ENCODE measurements at regions not wholly inside any gene's neighbourhood (a gene's known extent, or its start where the extent isn't known, plus 50 kb on each side); places are given as distances from the start of the nearest gene placed in this dataset.

- TF ChIP-seq POLR2A (IDR thresholded peaks at IDR 0.05): no peak
- TF ChIP-seq, protein P1, sequence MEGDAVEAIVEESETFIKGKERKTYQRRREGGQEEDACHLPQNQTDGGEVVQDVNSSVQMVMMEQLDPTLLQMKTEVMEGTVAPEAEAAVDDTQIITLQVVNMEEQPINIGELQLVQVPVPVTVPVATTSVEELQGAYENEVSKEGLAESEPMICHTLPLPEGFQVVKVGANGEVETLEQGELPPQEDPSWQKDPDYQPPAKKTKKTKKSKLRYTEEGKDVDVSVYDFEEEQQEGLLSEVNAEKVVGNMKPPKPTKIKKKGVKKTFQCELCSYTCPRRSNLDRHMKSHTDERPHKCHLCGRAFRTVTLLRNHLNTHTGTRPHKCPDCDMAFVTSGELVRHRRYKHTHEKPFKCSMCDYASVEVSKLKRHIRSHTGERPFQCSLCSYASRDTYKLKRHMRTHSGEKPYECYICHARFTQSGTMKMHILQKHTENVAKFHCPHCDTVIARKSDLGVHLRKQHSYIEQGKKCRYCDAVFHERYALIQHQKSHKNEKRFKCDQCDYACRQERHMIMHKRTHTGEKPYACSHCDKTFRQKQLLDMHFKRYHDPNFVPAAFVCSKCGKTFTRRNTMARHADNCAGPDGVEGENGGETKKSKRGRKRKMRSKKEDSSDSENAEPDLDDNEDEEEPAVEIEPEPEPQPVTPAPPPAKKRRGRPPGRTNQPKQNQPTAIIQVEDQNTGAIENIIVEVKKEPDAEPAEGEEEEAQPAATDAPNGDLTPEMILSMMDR (IDR thresholded peaks at IDR 0.05): no peak
Observed at GRCh38 chr7:41238851-41239331, 464.0 kb downstream of the INHBA start.
